ENCODE measurements at regions not wholly inside any gene's neighbourhood (a gene's known extent, or its start where the extent isn't known, plus 50 kb on each side); places are given as distances from the start of the nearest gene placed in this dataset.

GRCh38 chr14:43949400-43949799, 557.7 kb downstream of the FSCB start:
- no peak for TF ChIP-seq CTCF (IDR thresholded peaks at IDR 0.05; ENCODE audit: borderline replicate concordance, control extremely low read depth, extremely low read depth, insufficient read depth, missing control alignments)
- no peak for DNase-seq (ENCODE audit: low spot score)
- in situ Hi-C loops (cut with MboI; ENCODE audit: low sequenced_read_pairs, unreplicated experiment) = no loop called here

GRCh38 chr14:43939836-43940235, 567.2 kb downstream of the FSCB start:
- no peak for TF ChIP-seq CTCF (IDR thresholded peaks at IDR 0.05; ENCODE audit: borderline replicate concordance, control extremely low read depth, extremely low read depth, insufficient read depth, missing control alignments)
- in situ Hi-C loops (cut with MboI; ENCODE audit: low sequenced_read_pairs, unreplicated experiment) = no loop called here
- no peak for DNase-seq (ENCODE audit: low spot score)

- no peak for DNase-seq (ENCODE audit: low spot score)
- no peak for TF ChIP-seq CTCF (IDR thresholded peaks at IDR 0.05; ENCODE audit: borderline replicate concordance, control extremely low read depth, extremely low read depth, insufficient read depth, missing control alignments)
- in situ Hi-C loops (cut with MboI; ENCODE audit: low sequenced_read_pairs, unreplicated experiment) = no loop called here
Observed at GRCh38 chr14:43938588-43939281, 568.3 kb downstream of the FSCB start.

- in situ Hi-C loops (cut with MboI; ENCODE audit: low sequenced_read_pairs, unreplicated experiment) = no loop called here
- no peak for TF ChIP-seq CTCF (IDR thresholded peaks at IDR 0.05; ENCODE audit: borderline replicate concordance, control extremely low read depth, extremely low read depth, insufficient read depth, missing control alignments)
- no peak for DNase-seq (ENCODE audit: low spot score)
Observed at GRCh38 chr14:43937001-43937400, 570.1 kb downstream of the FSCB start.

- in situ Hi-C loops (cut with MboI; ENCODE audit: low sequenced_read_pairs, unreplicated experiment) = no loop called here
- no peak for TF ChIP-seq CTCF (IDR thresholded peaks at IDR 0.05; ENCODE audit: borderline replicate concordance, control extremely low read depth, extremely low read depth, insufficient read depth, missing control alignments)
- no peak for DNase-seq (ENCODE audit: low spot score)
Observed at GRCh38 chr14:43934102-43934501, 573.0 kb downstream of the FSCB start.

GRCh38 chr14:43914041-43914693, 592.9 kb downstream of the FSCB start:
- in situ Hi-C loops (cut with MboI; ENCODE audit: low sequenced_read_pairs, unreplicated experiment) = no loop called here
- TF ChIP-seq CTCF (IDR thresholded peaks at IDR 0.05; ENCODE audit: borderline replicate concordance, control extremely low read depth, extremely low read depth, insufficient read depth, missing control alignments) = no peak
- DNase-seq (ENCODE audit: low spot score) = no peak

Data from GM13976 (cell line).